COR-L47 (cell line): ENCODE measurements at regions not wholly inside any gene's neighbourhood (a gene's known extent, or its start where the extent isn't known, plus 50 kb on each side); places are given as distances from the start of the nearest gene placed in this dataset.
"Not testable (repeated sequence)": the region's sequence is repeated elsewhere in the genome, so short reads cannot be mapped to it uniquely, and the experiment has no call there.

Experiments
- DNase-seq: peaks from one replicate; lab custom pipeline; 2025; lab: John Stamatoyannopoulos, UW

GRCh38 chr1:118297521-118297920, 112.5 kb upstream of the SPAG17 start:
- DNase-seq: no peak

- no peak for DNase-seq
These were observed 110.0 kb upstream of the SPAG17 start for GRCh38 chr1:118294875-118295642.

- DNase-seq: no peak
These were observed 106.6 kb upstream of the SPAG17 start for GRCh38 chr1:118291661-118292060.

GRCh38 chr1:118290571-118290970, 105.5 kb upstream of the SPAG17 start:
- DNase-seq: no peak

GRCh38 chr1:118290046-118290445, 105.0 kb upstream of the SPAG17 start:
- no peak for DNase-seq

GRCh38 chr1:118280656-118281055, 95.6 kb upstream of the SPAG17 start:
- DNase-seq: not testable (repeated sequence)

GRCh38 chr1:118275472-118276115, 90.6 kb upstream of the SPAG17 start:
- peak; percentile 11 for DNase-seq

- no peak for DNase-seq
These were observed 87.9 kb upstream of the SPAG17 start for GRCh38 chr1:118272884-118273283.

GRCh38 chr1:118271883-118272282, 86.9 kb upstream of the SPAG17 start:
- no peak for DNase-seq

- no peak for DNase-seq
These were observed 84.6 kb upstream of the SPAG17 start for GRCh38 chr1:118269598-118269997.

GRCh38 chr1:118266436-118266835, 81.4 kb upstream of the SPAG17 start:
- DNase-seq: no peak

- DNase-seq: no peak
These were observed 79.3 kb upstream of the SPAG17 start for GRCh38 chr1:118264343-118264742.

- no peak for DNase-seq
These were observed 77.8 kb upstream of the SPAG17 start for GRCh38 chr1:118262865-118263264.

- DNase-seq: no peak
These were observed 73.9 kb upstream of the SPAG17 start for GRCh38 chr1:118258975-118259374.

- no peak for DNase-seq
These were observed 72.9 kb upstream of the SPAG17 start for GRCh38 chr1:118257946-118258345.

- DNase-seq: no peak
These were observed 69.7 kb upstream of the SPAG17 start for GRCh38 chr1:118254491-118255425.

- no peak for DNase-seq
These were observed 69.0 kb upstream of the SPAG17 start for GRCh38 chr1:118254001-118254400.

GRCh38 chr1:118253053-118253915, 68.3 kb upstream of the SPAG17 start:
- no peak for DNase-seq

- DNase-seq: no peak
These were observed 67.6 kb upstream of the SPAG17 start for GRCh38 chr1:118252624-118253023.

GRCh38 chr1:118250232-118250631, 65.2 kb upstream of the SPAG17 start:
- DNase-seq: no peak

GRCh38 chr1:118249641-118250040, 64.6 kb upstream of the SPAG17 start:
- DNase-seq: no peak

- DNase-seq: peak; percentile 29
These were observed 62.6 kb upstream of the SPAG17 start for GRCh38 chr1:118247593-118247992.
